ENCODE measurements at regions not wholly inside any gene's neighbourhood (a gene's known extent, or its start where the extent isn't known, plus 50 kb on each side); places are given as distances from the start of the nearest gene placed in this dataset.

- H3K4me3 ChIP-seq (ENCODE audit: low read depth, low read length) = no peak overlapping the region
- DNase-seq (ENCODE audit: low read depth) = no peak
- no peak for TF ChIP-seq CTCF (IDR thresholded peaks at IDR 0.05; ENCODE audit: low read depth, low read length)
- TF ChIP-seq MAX (IDR thresholded peaks at IDR 0.05; ENCODE audit: low read depth, low read length) = no peak
- no peak for TF ChIP-seq POLR2A (IDR thresholded peaks at IDR 0.05; ENCODE audit: extremely low read depth, insufficient read length)
- no peak for TF ChIP-seq MYC (IDR thresholded peaks at IDR 0.05; ENCODE audit: low read depth, low read length)
Measured at GRCh38 chr14:48665077-48665784, 920.9 kb downstream of the RPS29 start.

- DNase-seq (ENCODE audit: low read depth) = no peak
- TF ChIP-seq CTCF (IDR thresholded peaks at IDR 0.05; ENCODE audit: low read depth, low read length) (no peak), MYC (IDR thresholded peaks at IDR 0.05; ENCODE audit: low read depth, low read length) (no peak), POLR2A (IDR thresholded peaks at IDR 0.05; ENCODE audit: extremely low read depth, insufficient read length) (no peak), MAX (IDR thresholded peaks at IDR 0.05; ENCODE audit: low read depth, low read length) (no peak)
- H3K4me3 ChIP-seq (ENCODE audit: low read depth, low read length) = no peak overlapping the region
Measured at GRCh38 chr14:48643241-48643640, 942.9 kb downstream of the RPS29 start.

GRCh38 chr14:48628870-48629269 lies 953.5 kb upstream of the MDGA2 start:
- H3K4me3 ChIP-seq (ENCODE audit: low read depth, low read length) = no peak overlapping the region
- TF ChIP-seq POLR2A (IDR thresholded peaks at IDR 0.05; ENCODE audit: extremely low read depth, insufficient read length) = no peak
- TF ChIP-seq MAX (IDR thresholded peaks at IDR 0.05; ENCODE audit: low read depth, low read length) = no peak
- no peak for TF ChIP-seq CTCF (IDR thresholded peaks at IDR 0.05; ENCODE audit: low read depth, low read length)
- no peak for TF ChIP-seq MYC (IDR thresholded peaks at IDR 0.05; ENCODE audit: low read depth, low read length)
- no peak for DNase-seq (ENCODE audit: low read depth)

- DNase-seq (ENCODE audit: low read depth) = no peak
- no peak overlapping the region for H3K4me3 ChIP-seq (ENCODE audit: low read depth, low read length)
- TF ChIP-seq CTCF (IDR thresholded peaks at IDR 0.05; ENCODE audit: low read depth, low read length) (no peak), MYC (IDR thresholded peaks at IDR 0.05; ENCODE audit: low read depth, low read length) (no peak), POLR2A (IDR thresholded peaks at IDR 0.05; ENCODE audit: extremely low read depth, insufficient read length) (no peak), MAX (IDR thresholded peaks at IDR 0.05; ENCODE audit: low read depth, low read length) (no peak)
Measured at GRCh38 chr14:48622980-48623379, 947.6 kb upstream of the MDGA2 start.

GRCh38 chr14:48618057-48618456 lies 942.7 kb upstream of the MDGA2 start:
- DNase-seq (ENCODE audit: low read depth) = no peak
- TF ChIP-seq CTCF (IDR thresholded peaks at IDR 0.05; ENCODE audit: low read depth, low read length) (no peak), MYC (IDR thresholded peaks at IDR 0.05; ENCODE audit: low read depth, low read length) (no peak), MAX (IDR thresholded peaks at IDR 0.05; ENCODE audit: low read depth, low read length) (no peak), POLR2A (IDR thresholded peaks at IDR 0.05; ENCODE audit: extremely low read depth, insufficient read length) (no peak)
- H3K4me3 ChIP-seq (ENCODE audit: low read depth, low read length) = no peak overlapping the region
